Erythroblast (primary cell): ENCODE measurements at regions not wholly inside any gene's neighbourhood (a gene's known extent, or its start where the extent isn't known, plus 50 kb on each side); places are given as distances from the start of the nearest gene placed in this dataset.

Source experiments
- GATA1 ChIP-seq: IDR thresholded peaks from 2 replicates; pipeline ENCODE4 v1.6.1; 2011; ENCODE audit warnings: low read depth, mild to moderate bottlenecking, control low read depth, low read length, moderate library complexity
- POLR2A ChIP-seq: IDR thresholded peaks from 2 replicates; pipeline ENCODE4 v1.6.1; 2011; ENCODE audit warnings: mild to moderate bottlenecking, low read length

DNA sequence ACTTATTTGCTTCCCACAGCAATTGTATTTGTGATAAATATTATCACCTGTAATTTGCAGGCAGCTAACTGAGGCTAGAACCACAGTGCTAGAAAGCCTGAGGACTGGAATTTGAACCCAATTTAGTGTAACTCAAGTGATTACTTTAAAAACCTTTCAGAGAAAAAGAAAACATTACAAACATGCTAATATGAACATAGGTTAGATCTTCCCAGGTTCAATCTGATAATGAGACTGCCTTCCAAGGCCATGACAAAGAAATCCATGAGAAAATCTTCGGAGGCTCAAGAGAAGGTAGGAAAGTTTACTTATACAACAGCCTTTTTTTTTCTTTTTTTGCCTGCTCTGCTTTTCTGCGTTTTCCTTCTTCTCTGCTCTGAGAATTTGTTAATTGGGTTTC lies 620.6 kb upstream of the CCNG1 start:
- TF ChIP-seq POLR2A (no peak), GATA1 (no peak)
